HL-60 (cell line): ENCODE measurements at regions not wholly inside any gene's neighbourhood (a gene's known extent, or its start where the extent isn't known, plus 50 kb on each side); places are given as distances from the start of the nearest gene placed in this dataset.

ENCODE experiments used
- DNase-seq, 2 experiments: peaks; one replicate each; pipeline ENCODE4 v3.0.0-alpha.2; 2010 to 2020; ENCODE audit warnings: low read depth in 1 of 2, low spot score in 1 of 2
- H3K27ac ChIP-seq: fragments of 250-450 bp; sonication (Bioruptor Pico); replicated peaks from 2 replicates; pipeline ENCODE4 v1.5.1; 2020; ENCODE audit warnings: mild to moderate bottlenecking, moderate library complexity
- H3K27me3 ChIP-seq: fragments of 250-450 bp; sonication (Bioruptor Pico); 2 replicates; pipeline ENCODE4 v1.5.1; 2021; ENCODE audit warnings: mild to moderate bottlenecking, moderate library complexity; ENCODE audit not compliant: insufficient read depth, poor library complexity, severe bottlenecking
- H3K4me3 ChIP-seq: replicated peaks from 2 replicates; pipeline ENCODE4 v1.5.1; 2011; ENCODE audit warnings: mild to moderate bottlenecking, control low read depth, low read length; ENCODE audit not compliant: insufficient read depth
- GABPA ChIP-seq: IDR thresholded peaks from 2 replicates; pipeline ENCODE4 v1.6.1; 2012; ENCODE audit warnings: low read depth
- POLR2AphosphoS5 ChIP-seq: IDR thresholded peaks from 2 replicates; pipeline ENCODE4 v1.6.1; 2012; ENCODE audit warnings: low read depth
- SPI1 ChIP-seq: IDR thresholded peaks from 2 replicates; pipeline ENCODE4 v1.6.1; 2012; ENCODE audit warnings: low read depth, mild to moderate bottlenecking, borderline replicate concordance
- TF ChIP-seq, protein P1 (sequence below): IDR thresholded peaks from 2 replicates; pipeline ENCODE4 v1.6.1; 2012; ENCODE audit warnings: low read depth; ENCODE audit not compliant: insufficient replicate concordance
- TF ChIP-seq, protein P2 (sequence below): IDR thresholded peaks from one replicate; pipeline ENCODE4 v1.5.1; 2011; ENCODE audit warnings: low read length, control low read depth, inconsistent platforms; ENCODE audit not compliant: insufficient read depth

DNA sequence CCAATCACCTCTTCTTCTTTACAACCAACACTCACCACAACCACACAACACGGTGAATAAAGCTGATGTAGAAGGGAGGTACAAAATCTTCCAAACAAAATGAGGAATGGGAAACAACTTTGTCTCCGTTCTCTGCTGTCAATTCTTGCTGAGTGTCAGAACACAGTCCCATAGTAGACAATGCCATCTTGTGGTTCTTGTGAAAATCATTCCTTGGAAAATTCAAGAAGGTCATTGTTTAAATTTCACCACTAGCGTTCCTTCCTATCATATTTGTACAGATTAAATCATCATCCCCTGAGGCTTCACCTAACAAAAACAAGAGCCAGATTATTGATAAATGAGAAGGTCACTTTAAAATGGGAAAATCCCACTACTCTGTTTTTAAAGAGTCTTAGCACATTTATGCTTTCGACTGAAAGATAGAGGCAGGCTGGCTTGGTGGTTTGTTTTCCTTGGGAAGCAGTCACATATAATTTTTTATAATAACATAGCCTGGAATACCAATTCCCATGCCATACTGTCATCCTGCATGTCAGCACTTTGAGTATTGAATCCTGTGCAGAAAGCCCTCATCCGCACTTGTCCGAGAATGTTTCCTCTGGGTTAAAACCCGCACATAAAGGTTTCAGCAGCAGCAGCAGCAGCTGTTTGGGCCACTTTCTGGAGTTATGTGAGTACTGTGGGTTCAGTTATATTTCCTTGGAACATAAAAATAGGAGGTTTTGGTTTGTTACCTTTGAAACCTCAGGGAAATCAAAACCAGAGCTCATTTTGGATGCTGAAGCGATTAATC, 395.0 kb upstream of the SMARCA2 start:
- no peak for DNase-seq

DNA sequence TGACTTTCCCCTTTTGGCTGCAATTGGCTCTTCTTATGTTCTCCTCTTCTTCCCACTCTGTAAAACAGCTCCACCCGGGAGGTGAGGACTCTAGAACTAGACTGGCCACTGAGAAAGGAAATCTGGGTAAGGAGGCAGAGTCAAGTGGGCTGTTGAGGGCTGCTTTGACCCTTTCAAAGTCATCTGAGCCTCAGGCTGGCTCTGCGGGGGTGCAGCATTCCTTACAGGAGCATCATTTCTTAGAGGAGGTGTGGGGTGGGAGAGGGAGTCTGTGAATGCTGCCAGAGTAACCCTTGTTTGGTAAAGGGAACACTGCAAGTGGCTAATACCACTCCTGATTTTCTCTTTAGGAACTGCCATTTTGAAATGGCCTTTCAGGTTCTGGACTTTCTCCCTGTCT, 377.7 kb upstream of the SMARCA2 start:
- no peak for TF ChIP-seq SPI1
- TF ChIP-seq POLR2AphosphoS5 = no peak
- TF ChIP-seq, protein P1, sequence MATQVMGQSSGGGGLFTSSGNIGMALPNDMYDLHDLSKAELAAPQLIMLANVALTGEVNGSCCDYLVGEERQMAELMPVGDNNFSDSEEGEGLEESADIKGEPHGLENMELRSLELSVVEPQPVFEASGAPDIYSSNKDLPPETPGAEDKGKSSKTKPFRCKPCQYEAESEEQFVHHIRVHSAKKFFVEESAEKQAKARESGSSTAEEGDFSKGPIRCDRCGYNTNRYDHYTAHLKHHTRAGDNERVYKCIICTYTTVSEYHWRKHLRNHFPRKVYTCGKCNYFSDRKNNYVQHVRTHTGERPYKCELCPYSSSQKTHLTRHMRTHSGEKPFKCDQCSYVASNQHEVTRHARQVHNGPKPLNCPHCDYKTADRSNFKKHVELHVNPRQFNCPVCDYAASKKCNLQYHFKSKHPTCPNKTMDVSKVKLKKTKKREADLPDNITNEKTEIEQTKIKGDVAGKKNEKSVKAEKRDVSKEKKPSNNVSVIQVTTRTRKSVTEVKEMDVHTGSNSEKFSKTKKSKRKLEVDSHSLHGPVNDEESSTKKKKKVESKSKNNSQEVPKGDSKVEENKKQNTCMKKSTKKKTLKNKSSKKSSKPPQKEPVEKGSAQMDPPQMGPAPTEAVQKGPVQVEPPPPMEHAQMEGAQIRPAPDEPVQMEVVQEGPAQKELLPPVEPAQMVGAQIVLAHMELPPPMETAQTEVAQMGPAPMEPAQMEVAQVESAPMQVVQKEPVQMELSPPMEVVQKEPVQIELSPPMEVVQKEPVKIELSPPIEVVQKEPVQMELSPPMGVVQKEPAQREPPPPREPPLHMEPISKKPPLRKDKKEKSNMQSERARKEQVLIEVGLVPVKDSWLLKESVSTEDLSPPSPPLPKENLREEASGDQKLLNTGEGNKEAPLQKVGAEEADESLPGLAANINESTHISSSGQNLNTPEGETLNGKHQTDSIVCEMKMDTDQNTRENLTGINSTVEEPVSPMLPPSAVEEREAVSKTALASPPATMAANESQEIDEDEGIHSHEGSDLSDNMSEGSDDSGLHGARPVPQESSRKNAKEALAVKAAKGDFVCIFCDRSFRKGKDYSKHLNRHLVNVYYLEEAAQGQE = no peak
- no peak for TF ChIP-seq GABPA
- TF ChIP-seq, protein P2, sequence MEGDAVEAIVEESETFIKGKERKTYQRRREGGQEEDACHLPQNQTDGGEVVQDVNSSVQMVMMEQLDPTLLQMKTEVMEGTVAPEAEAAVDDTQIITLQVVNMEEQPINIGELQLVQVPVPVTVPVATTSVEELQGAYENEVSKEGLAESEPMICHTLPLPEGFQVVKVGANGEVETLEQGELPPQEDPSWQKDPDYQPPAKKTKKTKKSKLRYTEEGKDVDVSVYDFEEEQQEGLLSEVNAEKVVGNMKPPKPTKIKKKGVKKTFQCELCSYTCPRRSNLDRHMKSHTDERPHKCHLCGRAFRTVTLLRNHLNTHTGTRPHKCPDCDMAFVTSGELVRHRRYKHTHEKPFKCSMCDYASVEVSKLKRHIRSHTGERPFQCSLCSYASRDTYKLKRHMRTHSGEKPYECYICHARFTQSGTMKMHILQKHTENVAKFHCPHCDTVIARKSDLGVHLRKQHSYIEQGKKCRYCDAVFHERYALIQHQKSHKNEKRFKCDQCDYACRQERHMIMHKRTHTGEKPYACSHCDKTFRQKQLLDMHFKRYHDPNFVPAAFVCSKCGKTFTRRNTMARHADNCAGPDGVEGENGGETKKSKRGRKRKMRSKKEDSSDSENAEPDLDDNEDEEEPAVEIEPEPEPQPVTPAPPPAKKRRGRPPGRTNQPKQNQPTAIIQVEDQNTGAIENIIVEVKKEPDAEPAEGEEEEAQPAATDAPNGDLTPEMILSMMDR = no peak
- no peak for DNase-seq

More for the DNA sequence above, 395.0 kb upstream of the SMARCA2 start:
- H3K27me3 ChIP-seq = no peaks in the 10 kb centered on the region
- TF ChIP-seq SPI1 (no peak), GABPA (no peak)
- TF ChIP-seq, protein P2 = no peak
- TF ChIP-seq, protein P1 = no peak
- H3K27ac ChIP-seq = no peak overlapping the region
- H3K4me3 ChIP-seq = no peak overlapping the region

DNA sequence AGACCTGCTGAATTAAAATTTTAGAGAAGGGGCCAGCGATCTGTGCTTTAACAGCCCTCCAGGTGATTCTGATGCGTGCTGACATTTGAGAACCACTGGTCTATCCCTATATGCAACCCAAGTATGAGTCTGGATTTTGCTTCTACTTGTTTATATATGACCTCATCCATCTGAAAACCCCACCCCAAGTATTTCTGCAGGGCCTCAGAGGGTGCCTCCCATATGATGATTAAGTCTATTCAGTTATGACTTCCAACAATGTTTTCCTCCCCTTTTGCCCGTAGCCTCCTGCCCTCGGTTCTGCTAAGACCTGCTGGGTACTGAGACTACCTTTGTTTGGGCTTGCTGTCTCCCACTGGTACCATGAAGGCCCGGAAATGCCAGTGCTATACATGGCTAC, 376.0 kb upstream of the SMARCA2 start:
- Histone ChIP-seq H3K4me3 (no peak overlapping the region), H3K27me3 (no peaks in the 10 kb centered on the region), H3K27ac (no peak overlapping the region)
- TF ChIP-seq, protein P2 = no peak
- TF ChIP-seq, protein P1 = no peak
- TF ChIP-seq GABPA = no peak
- DNase-seq = no peak

More for the DNA sequence above, 377.7 kb upstream of the SMARCA2 start:
- H3K4me3 ChIP-seq = no peak overlapping the region
- no peak overlapping the region for H3K27ac ChIP-seq
- H3K27me3 ChIP-seq = no peaks in the 10 kb centered on the region
